ENCODE measurements at regions not wholly inside any gene's neighbourhood (a gene's known extent, or its start where the extent isn't known, plus 50 kb on each side); places are given as distances from the start of the nearest gene placed in this dataset.

- Histone ChIP-seq H3K27me3 (replicated peaks; ENCODE audit: insufficient read depth) (no peaks in the 10 kb centered on the region), H3K27ac (no peak overlapping the region), H3K4me3 (no peak overlapping the region), H3K9me3 (no peaks in the 10 kb centered on the region), H3K4me1 (ENCODE audit: control insufficient read depth in 1 of 2, low read depth in 2 of 2) (no peaks in the 10 kb centered on the region), H3K36me3 (no peaks in the 10 kb centered on the region)
- no peak for TF ChIP-seq CTCF (IDR thresholded peaks at IDR 0.05)
- no peak for DNase-seq (ENCODE audit: low spot score)
- ATAC-seq (ENCODE audit: insufficient number of reproducible peaks, low FRiP score, low read depth): no peak
These were observed 139.4 kb upstream of the TSC22D2 start for GRCh38 chr3:150268426-150269391.

GRCh38 chr3:150267288-150267687 is 140.8 kb upstream of the TSC22D2 start:
- DNase-seq (ENCODE audit: low spot score) (no peak), ATAC-seq (ENCODE audit: insufficient number of reproducible peaks, low FRiP score, low read depth) (no peak)
- Histone ChIP-seq H3K4me3 (no peak overlapping the region), H3K27me3 (replicated peaks; ENCODE audit: insufficient read depth) (no peaks in the 10 kb centered on the region), H3K27ac (no peak overlapping the region), H3K4me1 (ENCODE audit: control insufficient read depth in 1 of 2, low read depth in 2 of 2) (no peaks in the 10 kb centered on the region), H3K36me3 (no peaks in the 10 kb centered on the region), H3K9me3 (no peaks in the 10 kb centered on the region)
- no peak for TF ChIP-seq CTCF (IDR thresholded peaks at IDR 0.05)

GRCh38 chr3:150265305-150265704 is 142.8 kb upstream of the TSC22D2 start:
- no peaks in the 10 kb centered on the region for H3K4me1 ChIP-seq (ENCODE audit: control insufficient read depth in 1 of 2, low read depth in 2 of 2)
- no peaks in the 10 kb centered on the region for H3K9me3 ChIP-seq
- H3K36me3 ChIP-seq: no peaks in the 10 kb centered on the region
- DNase-seq (ENCODE audit: low spot score): no peak
- no peak for TF ChIP-seq CTCF (IDR thresholded peaks at IDR 0.05)
- no peak for ATAC-seq (ENCODE audit: insufficient number of reproducible peaks, low FRiP score, low read depth)
- no peak overlapping the region for H3K4me3 ChIP-seq
- no peak overlapping the region for H3K27ac ChIP-seq
- H3K27me3 ChIP-seq (replicated peaks; ENCODE audit: insufficient read depth): no peaks in the 10 kb centered on the region

DNA sequence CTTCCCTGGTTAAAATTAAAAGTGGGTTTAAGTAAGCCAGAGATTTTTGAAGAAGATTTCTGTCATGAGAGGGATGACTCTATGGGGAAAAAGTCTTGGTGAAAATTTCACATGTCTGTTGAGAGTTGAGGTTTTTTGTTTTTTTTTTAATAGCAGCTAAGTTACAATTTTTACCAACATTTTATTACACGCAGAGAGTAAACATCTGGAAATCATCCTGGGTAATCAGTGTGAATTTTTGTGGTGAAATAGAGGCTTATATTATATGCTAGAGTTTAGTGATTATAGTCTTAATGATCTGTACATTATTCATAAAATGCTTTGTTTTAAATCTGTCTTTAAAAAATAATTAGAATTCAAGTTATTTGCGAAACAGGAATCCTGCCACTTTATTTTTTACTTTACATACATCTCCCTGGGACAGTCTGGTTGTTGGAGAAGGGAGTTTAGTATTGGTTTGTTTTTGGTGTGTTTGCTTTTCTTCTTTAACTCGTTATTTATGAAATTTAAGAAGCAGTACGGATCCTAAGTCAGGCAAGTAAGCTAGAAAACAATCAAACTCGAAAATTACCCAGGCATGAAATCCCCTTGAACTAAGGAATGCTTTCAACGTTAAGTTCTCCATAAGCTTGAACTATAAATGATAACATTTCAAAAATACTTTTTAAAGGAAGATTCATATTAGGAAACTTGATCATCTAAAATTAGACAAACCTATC is 143.4 kb upstream of the TSC22D2 start:
- Histone ChIP-seq H3K36me3 (no peaks in the 10 kb centered on the region), H3K9me3 (no peaks in the 10 kb centered on the region), H3K4me1 (ENCODE audit: control insufficient read depth in 1 of 2, low read depth in 2 of 2) (no peaks in the 10 kb centered on the region), H3K27ac (no peak overlapping the region), H3K27me3 (replicated peaks; ENCODE audit: insufficient read depth) (no peaks in the 10 kb centered on the region), H3K4me3 (no peak overlapping the region)
- no peak for DNase-seq (ENCODE audit: low spot score)
- ATAC-seq (ENCODE audit: insufficient number of reproducible peaks, low FRiP score, low read depth): no peak
- no peak for TF ChIP-seq CTCF (IDR thresholded peaks at IDR 0.05)

GRCh38 chr3:150261958-150262357 is 146.1 kb upstream of the TSC22D2 start:
- no peak for DNase-seq (ENCODE audit: low spot score)
- Histone ChIP-seq H3K27ac (no peak overlapping the region), H3K4me3 (no peak overlapping the region), H3K27me3 (replicated peaks; ENCODE audit: insufficient read depth) (no peaks in the 10 kb centered on the region), H3K36me3 (no peaks in the 10 kb centered on the region), H3K9me3 (no peaks in the 10 kb centered on the region), H3K4me1 (ENCODE audit: control insufficient read depth in 1 of 2, low read depth in 2 of 2) (no peaks in the 10 kb centered on the region)
- ATAC-seq (ENCODE audit: insufficient number of reproducible peaks, low FRiP score, low read depth): no peak
- TF ChIP-seq CTCF (IDR thresholded peaks at IDR 0.05): no peak
